ENCODE measurements at regions not wholly inside any gene's neighbourhood (a gene's known extent, or its start where the extent isn't known, plus 50 kb on each side); places are given as distances from the start of the nearest gene placed in this dataset.

GRCh38 chr2:14684516-14684915, 52.0 kb downstream of the LRATD1 start:
- no peak for DNase-seq

DNA sequence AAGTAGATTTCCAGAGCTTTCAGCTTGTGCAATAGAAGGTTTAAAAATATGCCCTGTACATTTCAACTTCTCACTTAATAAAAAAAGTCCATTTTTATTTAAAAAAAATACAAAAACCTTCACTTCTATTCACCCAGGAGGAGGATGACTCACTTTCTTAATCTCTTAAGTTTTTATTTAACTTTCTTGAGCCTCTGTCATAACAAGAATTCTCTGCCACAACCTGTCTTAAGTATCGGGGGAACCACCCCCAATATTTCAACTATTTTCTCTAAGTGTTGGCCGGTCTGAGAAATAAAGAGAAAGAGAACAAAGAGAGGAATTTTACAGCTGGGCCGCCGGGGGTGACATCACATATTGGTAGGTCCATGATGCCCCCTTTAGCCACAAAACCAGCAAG, 58.4 kb downstream of the LRATD1 start:
- DNase-seq: no peak

DNA sequence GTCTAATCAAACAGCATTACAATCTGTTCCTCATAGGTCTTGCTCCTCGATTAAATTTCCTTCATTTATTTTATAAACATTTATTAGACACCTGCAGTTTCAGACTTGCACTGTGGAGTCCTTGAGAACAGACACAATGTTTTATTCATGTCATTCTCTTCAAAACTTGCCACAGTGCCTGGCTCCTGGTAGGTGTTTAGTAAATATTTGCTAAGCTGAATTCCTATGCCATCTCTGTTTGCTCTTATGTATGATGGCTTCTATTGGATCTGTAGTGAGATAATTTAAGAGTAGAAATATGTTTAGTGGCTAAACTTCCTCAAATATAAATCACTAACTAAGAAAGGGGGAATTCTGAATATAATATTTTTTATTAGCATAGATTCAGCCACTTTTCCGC, 61.4 kb downstream of the LRATD1 start:
- no peak for DNase-seq

DNA sequence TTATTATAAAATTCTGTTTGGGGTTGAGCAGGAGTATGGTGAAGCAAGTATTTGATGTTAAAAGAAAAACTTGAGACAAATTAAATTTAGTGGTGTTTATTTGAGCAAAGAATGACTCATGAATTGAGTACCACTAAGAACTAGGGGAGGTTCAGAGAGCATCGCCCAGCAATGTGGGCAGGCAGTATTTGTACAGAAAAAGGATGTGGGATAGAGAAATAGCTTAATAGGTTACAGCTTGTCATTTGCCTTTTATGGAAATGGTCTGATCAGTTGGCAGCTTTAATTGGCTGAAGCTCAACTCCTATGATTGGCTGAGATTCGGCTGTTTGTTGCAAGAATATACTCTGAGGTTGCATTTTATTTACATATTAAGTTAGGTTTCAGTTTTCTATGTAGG, 68.2 kb downstream of the LRATD1 start:
- no peak for DNase-seq

- DNase-seq: no peak
Measured at GRCh38 chr2:14702258-14702657, 69.7 kb downstream of the LRATD1 start.

DNA sequence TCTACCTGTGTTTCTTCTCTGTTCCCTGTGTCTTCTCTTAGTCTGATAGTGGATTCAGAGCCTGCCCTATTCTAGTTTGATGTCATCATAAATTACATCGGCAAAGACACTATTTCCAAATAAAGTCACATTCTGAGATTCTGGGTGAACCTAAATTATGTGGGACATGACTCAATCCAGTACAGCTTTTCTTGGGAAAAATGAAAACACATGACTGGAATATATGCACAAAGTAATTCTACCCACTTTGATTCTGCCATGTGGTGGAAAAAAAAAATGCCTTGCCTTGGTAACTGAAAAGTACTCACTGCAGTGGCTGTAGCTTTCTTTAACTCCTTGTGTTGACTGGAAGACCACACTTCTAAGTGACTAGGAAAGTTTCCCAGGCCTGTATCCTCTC, 73.7 kb downstream of the LRATD1 start:
- no peak for DNase-seq

DNA sequence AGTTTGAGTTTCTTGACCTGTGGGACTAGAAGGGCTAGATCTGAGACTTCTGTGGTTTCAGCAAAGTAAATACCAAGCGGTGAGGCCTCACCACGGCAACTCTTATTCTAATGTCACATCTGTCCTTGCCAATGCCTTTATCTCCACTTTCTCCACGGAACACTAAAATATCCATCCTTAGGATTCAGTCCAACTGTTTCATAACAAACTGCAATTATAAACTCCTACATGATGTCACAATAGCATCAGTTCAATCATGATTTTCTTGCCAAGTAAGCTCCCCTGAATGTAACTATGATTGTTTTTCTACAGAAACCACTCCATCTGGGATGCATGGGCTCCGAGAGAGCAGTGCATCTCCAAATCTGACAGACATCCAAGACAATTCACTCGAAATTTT, 79.6 kb downstream of the LRATD1 start:
- no peak for DNase-seq

DNA sequence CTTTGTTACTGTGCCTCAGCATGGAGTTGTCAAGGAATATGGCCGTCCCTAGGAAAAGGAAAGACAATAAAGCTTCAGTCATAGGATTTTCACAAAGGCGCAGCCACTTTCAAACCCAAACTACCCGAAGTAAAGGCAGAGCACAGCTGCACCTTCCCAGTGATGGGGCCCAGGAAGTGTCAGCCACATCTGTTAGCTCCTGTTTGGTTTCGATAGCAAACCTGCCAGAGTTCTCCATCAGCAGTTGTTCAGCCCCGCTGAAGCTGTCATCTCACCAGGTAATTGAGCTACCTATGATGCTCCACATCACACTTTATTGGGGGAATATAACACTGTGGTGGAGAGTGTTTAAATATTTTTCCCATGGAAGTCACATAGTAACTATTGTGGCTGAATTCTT, 80.7 kb downstream of the LRATD1 start:
- no peak for DNase-seq

- no peak for DNase-seq
Measured at GRCh38 chr2:14715600-14715999, 83.1 kb downstream of the LRATD1 start.

DNA sequence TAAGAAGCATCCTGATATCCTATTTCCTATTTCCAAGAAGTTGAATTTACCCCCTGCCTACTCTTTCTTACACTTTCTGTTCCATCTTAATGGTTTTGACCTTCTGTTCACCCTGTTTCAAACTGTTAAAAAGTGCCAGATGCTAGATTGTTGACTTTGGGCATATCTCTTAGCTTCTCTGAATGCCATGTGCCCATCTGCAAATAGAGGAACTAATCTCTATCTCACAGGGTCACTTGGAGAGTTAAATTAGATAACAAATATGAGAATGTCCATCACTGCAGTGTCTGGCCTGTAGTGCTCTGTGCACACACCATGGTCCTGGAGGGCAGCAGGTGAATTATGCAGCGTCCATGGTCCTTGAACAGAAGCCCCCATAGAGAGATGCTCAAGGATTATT, 83.8 kb downstream of the LRATD1 start:
- no peak for DNase-seq

DNA sequence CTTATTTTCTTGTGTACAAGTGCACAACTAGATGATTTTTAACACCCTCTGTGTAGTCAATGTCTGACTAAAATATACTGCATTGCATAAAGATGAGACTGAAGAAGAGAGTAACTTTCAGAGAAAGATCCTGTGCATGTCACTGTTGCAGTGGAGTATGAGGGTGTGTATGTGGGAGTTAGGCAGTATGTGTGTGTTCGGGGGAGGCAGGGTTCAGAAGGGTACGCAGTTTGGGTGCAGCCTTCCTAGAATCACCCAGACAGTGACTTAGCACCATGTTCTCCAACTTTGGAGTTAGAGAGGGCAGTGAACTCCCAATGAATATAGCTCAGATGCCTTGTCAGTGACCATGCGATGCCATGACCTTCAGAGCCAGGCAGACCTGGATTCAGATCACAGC, 84.6 kb downstream of the LRATD1 start:
- DNase-seq: no peak

- no peak for DNase-seq
Measured at GRCh38 chr2:14720319-14720718, 87.8 kb downstream of the LRATD1 start.

GRCh38 chr2:14720739-14721138, 88.2 kb downstream of the LRATD1 start:
- no peak for DNase-seq

DNA sequence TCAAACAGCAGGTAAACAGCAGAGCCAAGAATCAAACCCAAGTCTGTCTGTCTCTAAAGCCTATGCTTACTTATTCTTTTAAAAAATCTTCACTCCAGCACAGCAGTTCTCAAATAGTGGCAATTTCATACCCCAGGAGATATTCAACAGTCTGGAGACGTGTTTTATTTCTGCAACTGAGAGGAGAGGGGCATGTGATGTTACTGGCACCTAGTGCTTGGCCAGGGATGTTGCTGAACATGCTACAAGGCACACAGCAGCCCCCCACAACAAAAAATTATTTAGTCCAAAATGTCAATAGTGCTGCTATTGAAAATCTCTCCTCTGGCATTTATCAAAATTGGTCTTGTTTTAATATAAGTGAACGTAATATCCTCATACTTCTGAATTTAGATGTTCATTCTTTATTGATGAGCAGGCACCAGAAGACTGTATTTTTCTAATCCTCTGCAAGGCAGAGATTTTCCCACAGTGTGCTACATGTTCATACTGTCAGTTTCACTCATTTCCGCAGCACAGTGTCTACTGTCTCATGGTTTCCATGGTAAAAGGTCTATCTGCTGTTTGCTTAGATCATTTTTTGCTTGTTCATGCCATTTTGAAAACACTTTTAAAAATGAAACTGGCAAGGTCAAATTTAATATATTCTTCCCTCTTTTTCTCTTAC, 90.5 kb downstream of the LRATD1 start:
- DNase-seq: no peak

DNA sequence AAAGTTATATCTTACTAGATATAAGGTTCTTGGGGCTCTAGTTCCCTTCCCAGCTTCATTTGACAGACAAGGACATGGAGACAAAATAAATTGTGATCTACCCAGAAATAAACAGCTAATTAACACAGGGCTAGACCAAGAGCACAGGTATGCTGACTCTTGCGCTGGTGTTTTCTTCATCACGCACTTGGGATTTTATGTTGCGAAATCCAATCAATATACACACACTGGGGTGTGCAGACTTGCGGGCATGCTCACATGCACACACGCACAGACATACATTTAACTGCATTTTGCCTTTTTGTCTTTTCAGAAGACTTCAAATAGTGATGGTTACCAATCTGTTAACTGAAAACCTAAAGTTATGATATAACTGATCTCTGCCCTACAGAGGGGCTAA, 91.2 kb downstream of the LRATD1 start:
- DNase-seq: no peak

GRCh38 chr2:14735696-14736095, 103.2 kb downstream of the LRATD1 start:
- DNase-seq: no peak

DNA sequence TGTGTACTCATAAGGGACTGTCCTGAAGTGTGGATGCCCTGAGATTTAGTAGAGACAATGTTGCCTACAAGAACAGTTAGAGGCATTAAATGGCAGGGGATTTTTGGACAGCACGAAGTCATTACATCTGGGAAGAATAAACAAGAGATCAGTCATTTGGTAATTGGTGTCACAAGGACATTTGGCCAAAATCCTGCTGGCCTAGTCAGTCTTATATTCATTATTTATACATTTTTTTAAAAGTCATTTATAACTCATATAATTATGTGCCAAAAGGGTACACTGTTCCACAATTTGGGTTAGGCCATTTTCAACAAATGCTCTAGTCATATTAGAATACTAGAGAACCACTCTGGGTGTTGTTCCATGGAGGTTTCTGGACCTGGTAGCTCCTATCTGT, 104.7 kb downstream of the LRATD1 start:
- DNase-seq: no peak

DNA sequence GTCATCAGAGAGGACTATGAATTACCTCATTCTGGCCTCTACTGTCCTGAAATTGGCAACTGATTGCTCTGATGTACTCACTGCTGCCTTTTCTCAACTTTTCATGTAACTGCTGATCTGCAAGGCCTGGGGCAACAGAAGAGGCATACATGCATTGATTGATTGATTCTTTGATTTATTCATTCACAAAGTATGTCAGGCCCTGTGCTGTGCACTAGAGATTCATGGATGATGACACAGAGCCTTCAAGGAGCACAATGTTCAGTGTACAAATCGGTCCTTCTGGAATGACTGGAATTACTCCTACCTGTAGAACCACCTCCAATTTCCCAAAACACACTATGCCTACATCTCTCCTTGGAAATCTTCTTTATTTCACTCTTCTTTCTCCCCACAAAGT, 111.3 kb downstream of the LRATD1 start:
- DNase-seq: no peak

- no peak for DNase-seq
Measured at GRCh38 chr2:14745288-14746076, 113.0 kb downstream of the LRATD1 start.

- DNase-seq: no peak
Measured at GRCh38 chr2:14746133-14746532, 113.6 kb downstream of the LRATD1 start.

DNA sequence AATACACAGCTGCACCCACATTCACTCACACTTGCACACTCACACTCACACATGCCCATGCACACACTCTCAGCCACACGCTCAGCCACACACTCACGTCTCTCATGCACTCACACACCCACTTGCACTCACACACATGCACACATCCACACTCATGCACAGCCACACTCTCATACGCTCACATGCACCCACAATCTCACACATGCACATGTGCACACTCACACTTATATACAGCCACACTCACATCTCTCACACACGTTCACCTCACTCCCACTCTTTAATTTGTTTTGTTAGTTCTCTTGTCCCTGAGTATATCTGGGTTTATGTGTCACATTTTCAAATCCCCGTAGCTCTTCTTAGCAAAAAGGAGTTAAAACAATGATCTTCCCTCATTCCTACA, 114.9 kb downstream of the LRATD1 start:
- no peak for DNase-seq

- DNase-seq: no peak
Measured at GRCh38 chr2:14749884-14750283, 117.4 kb downstream of the LRATD1 start.

DNA sequence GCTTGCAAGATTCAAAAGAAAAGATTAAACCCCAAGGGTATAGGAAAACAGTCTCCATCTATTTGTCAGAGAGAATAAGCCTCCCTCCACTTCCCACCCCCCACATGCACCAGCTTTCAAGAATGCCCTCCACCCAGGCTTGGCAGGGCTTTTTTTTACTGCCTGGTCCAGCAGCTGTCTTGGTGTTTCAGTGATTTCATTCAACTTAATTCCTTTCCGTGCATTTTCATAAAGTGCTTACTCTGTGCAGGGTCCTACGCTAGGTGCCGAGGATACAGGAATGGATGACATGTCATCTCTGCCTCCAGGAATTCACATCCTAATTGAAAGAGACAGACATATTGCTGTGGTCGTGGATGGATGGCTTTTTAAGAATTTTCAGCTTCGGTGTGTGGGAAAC, 117.9 kb downstream of the LRATD1 start:
- no peak for DNase-seq

DNA sequence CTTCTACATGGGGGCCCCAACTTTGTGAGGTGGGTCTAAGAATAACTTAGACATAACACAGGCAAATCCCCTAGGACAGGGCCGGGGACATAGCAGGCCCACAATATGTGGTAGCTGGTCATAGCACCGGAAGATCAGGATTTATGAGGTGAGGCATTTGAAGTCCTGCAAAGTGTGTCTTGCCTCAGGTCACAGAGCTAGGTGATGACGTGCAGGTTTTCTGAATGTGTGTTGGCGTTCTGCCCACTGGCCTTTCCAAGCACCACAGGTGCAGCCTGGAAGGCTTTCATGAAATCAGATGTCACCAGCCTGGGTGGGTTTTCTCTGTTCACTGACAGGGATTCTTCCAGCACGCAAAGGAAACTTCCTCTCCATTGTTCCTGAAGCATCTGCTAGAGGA, 119.1 kb downstream of the LRATD1 start:
- no peak for DNase-seq

- no peak for DNase-seq
Measured at GRCh38 chr2:14752295-14752694, 119.8 kb downstream of the LRATD1 start.

All from inflammatory macrophage treated with lipopolysaccharide for 4 hours (primary cell).